ENCODE measurements at regions not wholly inside any gene's neighbourhood (a gene's known extent, or its start where the extent isn't known, plus 50 kb on each side); places are given as distances from the start of the nearest gene placed in this dataset.

DNA sequence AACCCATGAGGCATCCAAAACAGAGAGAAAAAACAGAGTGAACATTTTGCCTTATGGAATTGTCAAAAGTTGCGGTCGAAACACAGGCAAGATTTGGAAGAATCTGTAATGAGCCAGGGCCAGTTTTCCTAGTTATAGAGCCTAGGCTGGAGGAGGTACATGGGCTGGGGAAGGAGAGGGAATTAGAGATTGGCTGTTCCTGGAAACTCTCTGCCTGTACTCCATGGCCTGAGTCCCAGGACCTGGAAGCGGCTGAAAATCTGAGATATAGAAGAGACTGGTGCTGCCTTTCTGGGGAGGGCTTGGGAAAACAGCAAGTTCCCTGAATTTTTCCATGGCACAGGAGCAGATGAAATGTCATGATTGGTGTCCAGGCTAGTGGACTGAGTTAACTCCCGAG, 122.8 kb upstream of the KLF12 start:
- Histone ChIP-seq H3K4me3 (ENCODE audit: control insufficient read depth in 2 of 3, extremely low read depth in 1 of 3, insufficient read depth in 2 of 3, low read depth in 1 of 3, low read length in 3 of 3) (no peak overlapping the region), H3K4me2 (ENCODE audit: control insufficient read depth, extremely low read depth, insufficient read depth, low read depth, low read length) (no peak overlapping the region), H3K9me3 (ENCODE audit: control insufficient read depth, low read depth, low read length) (no peaks in the 10 kb centered on the region), H3K27ac (ENCODE audit: control insufficient read depth, insufficient read depth, low read length) (no peak overlapping the region), H3K79me2 (ENCODE audit: control insufficient read depth, insufficient read depth, low read length) (no peaks in the 10 kb centered on the region), H3K27me3 (ENCODE audit: control insufficient read depth, extremely low read depth, insufficient read depth, low read length) (no peaks in the 10 kb centered on the region), H4K20me1 (ENCODE audit: control insufficient read depth, extremely low read depth, insufficient read depth, low read length) (no peaks in the 10 kb centered on the region), H3K9me1 (ENCODE audit: control insufficient read depth, extremely low read depth, insufficient read depth, low read length) (no peaks in the 10 kb centered on the region), H3K4me1 (ENCODE audit: control insufficient read depth, extremely low read depth, insufficient read depth, low read length) (peaks cover 4% of the 10 kb centered on the region), H3K9ac (ENCODE audit: control insufficient read depth, extremely low read depth, insufficient read depth, low read length) (no peak overlapping the region), H2AFZ (ENCODE audit: control insufficient read depth, low read length) (no peak overlapping the region), H3K36me3 (ENCODE audit: control insufficient read depth in 2 of 2, extremely low read depth in 1 of 2, insufficient read depth in 2 of 2, low read length in 2 of 2) (no peaks in the 10 kb centered on the region)
- dilution Hi-C loops (cut with MboI; ENCODE audit: extremely low pct_ligation_motif_present, low sequenced_read_pairs): no loop called here
- DNase-seq (ENCODE audit: low read depth, low spot score) (no peak), FAIRE-seq (no peak)
- TF ChIP-seq EZH2 (IDR thresholded peaks at IDR 0.05; ENCODE audit: low read length): no peak
- TF ChIP-seq, protein P1, sequence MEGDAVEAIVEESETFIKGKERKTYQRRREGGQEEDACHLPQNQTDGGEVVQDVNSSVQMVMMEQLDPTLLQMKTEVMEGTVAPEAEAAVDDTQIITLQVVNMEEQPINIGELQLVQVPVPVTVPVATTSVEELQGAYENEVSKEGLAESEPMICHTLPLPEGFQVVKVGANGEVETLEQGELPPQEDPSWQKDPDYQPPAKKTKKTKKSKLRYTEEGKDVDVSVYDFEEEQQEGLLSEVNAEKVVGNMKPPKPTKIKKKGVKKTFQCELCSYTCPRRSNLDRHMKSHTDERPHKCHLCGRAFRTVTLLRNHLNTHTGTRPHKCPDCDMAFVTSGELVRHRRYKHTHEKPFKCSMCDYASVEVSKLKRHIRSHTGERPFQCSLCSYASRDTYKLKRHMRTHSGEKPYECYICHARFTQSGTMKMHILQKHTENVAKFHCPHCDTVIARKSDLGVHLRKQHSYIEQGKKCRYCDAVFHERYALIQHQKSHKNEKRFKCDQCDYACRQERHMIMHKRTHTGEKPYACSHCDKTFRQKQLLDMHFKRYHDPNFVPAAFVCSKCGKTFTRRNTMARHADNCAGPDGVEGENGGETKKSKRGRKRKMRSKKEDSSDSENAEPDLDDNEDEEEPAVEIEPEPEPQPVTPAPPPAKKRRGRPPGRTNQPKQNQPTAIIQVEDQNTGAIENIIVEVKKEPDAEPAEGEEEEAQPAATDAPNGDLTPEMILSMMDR (optimal IDR thresholded peaks at IDR 0.05 in 1 of 3, IDR thresholded peaks at IDR 0.05 in 1 of 3, conservative IDR thresholded peaks at IDR 0.05 in 1 of 3; ENCODE audit: extremely low read depth in 1 of 3, insufficient read depth in 2 of 3, low read length in 3 of 3): no peak

DNA sequence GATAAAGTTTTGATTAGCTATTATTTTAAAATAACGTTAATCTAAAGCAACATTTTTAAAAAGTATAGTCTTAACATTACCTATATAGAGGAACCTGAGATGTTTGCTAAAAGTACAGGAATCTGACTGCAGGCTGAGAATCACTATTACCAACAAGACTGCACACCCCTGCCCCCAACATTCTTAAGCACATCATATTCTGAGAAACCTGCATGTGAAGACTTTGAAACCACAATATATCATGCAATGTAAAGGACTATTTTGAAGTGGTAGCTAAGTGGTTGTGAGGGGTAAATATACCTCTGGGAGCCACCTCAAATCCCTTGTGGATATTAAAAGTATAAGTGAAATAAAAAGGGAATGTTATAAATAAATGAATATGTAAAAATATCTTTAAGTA, 119.0 kb upstream of the KLF12 start:
- no peaks in the 10 kb centered on the region for H3K36me3 ChIP-seq (ENCODE audit: control insufficient read depth in 2 of 2, extremely low read depth in 1 of 2, insufficient read depth in 2 of 2, low read length in 2 of 2)
- no peak overlapping the region for H3K9ac ChIP-seq (ENCODE audit: control insufficient read depth, extremely low read depth, insufficient read depth, low read length)
- H3K4me3 ChIP-seq (ENCODE audit: control insufficient read depth in 2 of 3, extremely low read depth in 1 of 3, insufficient read depth in 2 of 3, low read depth in 1 of 3, low read length in 3 of 3): no peak overlapping the region
- no peaks in the 10 kb centered on the region for H3K27me3 ChIP-seq (ENCODE audit: control insufficient read depth, extremely low read depth, insufficient read depth, low read length)
- TF ChIP-seq, protein P1 (optimal IDR thresholded peaks at IDR 0.05 in 1 of 3, IDR thresholded peaks at IDR 0.05 in 1 of 3, conservative IDR thresholded peaks at IDR 0.05 in 1 of 3; ENCODE audit: extremely low read depth in 1 of 3, insufficient read depth in 2 of 3, low read length in 3 of 3): no peak
- no peak for TF ChIP-seq EZH2 (IDR thresholded peaks at IDR 0.05; ENCODE audit: low read length)
- H3K79me2 ChIP-seq (ENCODE audit: control insufficient read depth, insufficient read depth, low read length): no peaks in the 10 kb centered on the region
- H2AFZ ChIP-seq (ENCODE audit: control insufficient read depth, low read length): no peak overlapping the region
- no peaks in the 10 kb centered on the region for H3K9me1 ChIP-seq (ENCODE audit: control insufficient read depth, extremely low read depth, insufficient read depth, low read length)
- H3K4me1 ChIP-seq (ENCODE audit: control insufficient read depth, extremely low read depth, insufficient read depth, low read length): peaks cover 13% of the 10 kb centered on the region
- H3K9me3 ChIP-seq (ENCODE audit: control insufficient read depth, low read depth, low read length): peaks cover 2% of the 10 kb centered on the region
- no peak overlapping the region for H3K4me2 ChIP-seq (ENCODE audit: control insufficient read depth, extremely low read depth, insufficient read depth, low read depth, low read length)
- DNase-seq (ENCODE audit: low read depth, low spot score) (no peak), FAIRE-seq (no peak)
- no peak overlapping the region for H3K27ac ChIP-seq (ENCODE audit: control insufficient read depth, insufficient read depth, low read length)
- dilution Hi-C loops (cut with MboI; ENCODE audit: extremely low pct_ligation_motif_present, low sequenced_read_pairs): no loop called here
- no peaks in the 10 kb centered on the region for H4K20me1 ChIP-seq (ENCODE audit: control insufficient read depth, extremely low read depth, insufficient read depth, low read length)
